ENCODE measurements at regions not wholly inside any gene's neighbourhood (a gene's known extent, or its start where the extent isn't known, plus 50 kb on each side); places are given as distances from the start of the nearest gene placed in this dataset.

DNA sequence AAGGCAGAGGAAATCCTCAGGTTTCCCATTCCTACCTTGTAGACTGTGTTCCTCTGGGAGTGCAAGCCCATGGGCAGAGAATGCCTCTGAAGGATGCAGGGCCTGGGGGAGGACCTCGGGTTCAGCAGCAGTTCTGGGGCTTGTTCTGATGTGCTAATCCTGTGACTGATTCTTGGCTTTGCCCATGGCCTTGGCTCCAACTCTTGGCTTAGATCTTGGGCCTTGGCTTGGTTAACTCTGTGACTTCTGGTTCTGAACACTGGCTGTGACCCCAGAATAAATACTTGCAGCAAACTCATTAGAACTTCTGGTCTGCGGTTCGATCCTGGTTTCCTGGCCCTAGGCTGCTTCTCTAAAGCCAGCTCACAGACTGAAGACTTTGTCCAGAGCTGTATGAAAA is 366.9 kb upstream of the ZEB2 start:
- peaks cover 0 to 4% (median 0%) of the 10 kb centered on the region in 3 donors for H3K9me3 ChIP-seq (ENCODE audit: control insufficient read depth in 3 of 3, low read length in 3 of 3)
- H3K27me3 ChIP-seq (ENCODE audit: control insufficient read depth in 3 of 3, insufficient read depth in 3 of 3, low read length in 3 of 3), result no peaks in the 10 kb centered on the region
- no peak overlapping the region for H3K9ac ChIP-seq (ENCODE audit: low read depth in 1 of 3, low read length in 3 of 3)
- H3K27ac ChIP-seq (ENCODE audit: low read depth, low read length), result no peak overlapping the region
- no peaks in the 10 kb centered on the region for H3K36me3 ChIP-seq (ENCODE audit: control insufficient read depth in 3 of 3, insufficient read depth in 3 of 3, low read length in 3 of 3)
- no peak overlapping the region for H3K4me3 ChIP-seq (ENCODE audit: low read length in 3 of 3)
- H3K4me1 ChIP-seq (ENCODE audit: control insufficient read depth in 3 of 3, insufficient read depth in 3 of 3, low read length in 3 of 3), result peaks cover 0 to 2% (median 0%) of the 10 kb centered on the region in 3 donors

DNA sequence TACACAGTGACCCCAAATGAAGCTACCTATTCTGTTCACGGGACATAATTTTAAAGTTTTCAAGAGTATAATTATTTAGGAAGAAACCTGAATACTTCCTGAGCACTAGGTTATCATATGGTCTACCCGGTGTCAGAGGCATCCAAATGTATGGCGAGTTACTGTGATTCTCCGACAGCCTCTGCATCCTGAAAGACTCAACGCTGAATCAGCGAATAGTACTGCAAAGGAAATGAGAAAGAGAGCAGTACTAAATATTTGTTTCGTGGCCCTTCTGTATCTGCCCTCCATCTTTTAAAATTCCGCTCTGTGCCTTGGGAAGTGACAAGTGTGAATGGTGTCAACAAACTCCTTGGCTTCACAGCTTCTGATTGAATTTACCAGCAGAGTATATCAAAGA is 358.0 kb upstream of the ZEB2 start:
- Histone ChIP-seq H3K27ac (ENCODE audit: low read depth, low read length) (no peak overlapping the region), H3K4me3 (ENCODE audit: low read length in 3 of 3) (no peak overlapping the region), H3K9me3 (ENCODE audit: control insufficient read depth in 3 of 3, low read length in 3 of 3) (peaks cover 0 to 4% (median 0%) of the 10 kb centered on the region in 3 donors), H3K4me1 (ENCODE audit: control insufficient read depth in 3 of 3, insufficient read depth in 3 of 3, low read length in 3 of 3) (peaks cover 0 to 3% (median 0%) of the 10 kb centered on the region in 3 donors), H3K9ac (ENCODE audit: low read depth in 1 of 3, low read length in 3 of 3) (no peak overlapping the region), H3K36me3 (ENCODE audit: control insufficient read depth in 3 of 3, insufficient read depth in 3 of 3, low read length in 3 of 3) (no peaks in the 10 kb centered on the region), H3K27me3 (ENCODE audit: control insufficient read depth in 3 of 3, insufficient read depth in 3 of 3, low read length in 3 of 3) (no peaks in the 10 kb centered on the region)

DNA sequence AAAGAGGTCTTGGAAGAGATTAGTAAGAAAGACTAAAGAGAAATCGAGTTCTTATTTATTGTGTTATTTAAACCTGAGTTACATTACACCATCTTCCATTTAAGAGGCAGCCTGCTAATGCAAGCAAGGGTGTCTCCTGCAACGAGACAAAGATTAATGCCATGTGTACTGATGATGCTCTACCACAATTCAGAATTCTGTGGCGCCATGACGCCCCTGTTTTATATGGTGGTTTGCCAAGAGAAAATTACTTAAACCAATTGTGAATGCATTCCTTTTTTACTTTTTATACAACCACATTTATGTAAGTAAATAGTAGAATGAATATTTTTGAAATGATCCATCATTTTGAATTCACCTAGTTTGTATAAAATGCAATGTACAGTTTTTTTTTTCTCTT is 356.1 kb upstream of the ZEB2 start:
- Histone ChIP-seq H3K36me3 (ENCODE audit: control insufficient read depth in 3 of 3, insufficient read depth in 3 of 3, low read length in 3 of 3) (no peaks in the 10 kb centered on the region), H3K4me3 (ENCODE audit: low read length in 3 of 3) (no peak overlapping the region), H3K27ac (ENCODE audit: low read depth, low read length) (no peak overlapping the region), H3K4me1 (ENCODE audit: control insufficient read depth in 3 of 3, insufficient read depth in 3 of 3, low read length in 3 of 3) (peaks cover 0 to 3% (median 0%) of the 10 kb centered on the region in 3 donors), H3K27me3 (ENCODE audit: control insufficient read depth in 3 of 3, insufficient read depth in 3 of 3, low read length in 3 of 3) (no peaks in the 10 kb centered on the region), H3K9ac (ENCODE audit: low read depth in 1 of 3, low read length in 3 of 3) (no peak overlapping the region), H3K9me3 (ENCODE audit: control insufficient read depth in 3 of 3, low read length in 3 of 3) (no peaks in the 10 kb centered on the region)

DNA sequence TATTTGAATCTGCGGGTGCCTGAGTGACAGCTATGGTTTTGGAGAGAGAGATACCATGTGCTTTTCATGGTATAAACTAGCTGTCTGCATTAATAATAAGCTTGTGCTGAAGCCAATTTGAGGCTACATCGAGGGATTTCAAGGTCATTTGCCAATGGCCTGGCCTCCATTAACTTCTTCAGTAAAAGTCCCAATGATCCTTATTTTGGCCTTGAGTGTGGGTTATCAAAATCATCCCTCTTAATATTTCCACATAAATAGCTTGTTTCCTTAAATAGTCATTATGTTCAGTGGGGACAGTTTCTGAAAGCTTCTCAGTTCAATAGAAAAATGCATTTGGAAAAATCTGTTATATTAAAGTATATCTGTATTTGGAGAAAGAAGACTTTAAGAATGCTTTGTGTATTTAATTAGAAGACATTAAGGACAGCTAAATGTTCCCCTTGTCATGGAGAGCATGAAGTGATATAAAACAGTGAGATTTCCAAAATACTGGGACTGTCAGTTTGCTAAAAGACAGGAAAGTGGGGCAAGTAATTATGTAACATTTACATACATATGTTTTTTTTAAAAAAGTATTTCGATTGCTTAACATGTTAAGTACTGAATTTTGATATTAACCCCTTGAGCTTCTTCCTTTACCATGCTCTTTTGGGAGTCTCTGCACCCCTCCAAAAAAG is 355.5 kb upstream of the ZEB2 start:
- Histone ChIP-seq H3K27me3 (ENCODE audit: control insufficient read depth in 3 of 3, insufficient read depth in 3 of 3, low read length in 3 of 3) (no peaks in the 10 kb centered on the region), H3K9ac (ENCODE audit: low read depth in 1 of 3, low read length in 3 of 3) (no peak overlapping the region), H3K27ac (ENCODE audit: low read depth, low read length) (no peak overlapping the region), H3K36me3 (ENCODE audit: control insufficient read depth in 3 of 3, insufficient read depth in 3 of 3, low read length in 3 of 3) (no peaks in the 10 kb centered on the region), H3K9me3 (ENCODE audit: control insufficient read depth in 3 of 3, low read length in 3 of 3) (no peaks in the 10 kb centered on the region), H3K4me3 (ENCODE audit: low read length in 3 of 3) (no peak overlapping the region), H3K4me1 (ENCODE audit: control insufficient read depth in 3 of 3, insufficient read depth in 3 of 3, low read length in 3 of 3) (peaks cover 0 to 3% (median 0%) of the 10 kb centered on the region in 3 donors)

DNA sequence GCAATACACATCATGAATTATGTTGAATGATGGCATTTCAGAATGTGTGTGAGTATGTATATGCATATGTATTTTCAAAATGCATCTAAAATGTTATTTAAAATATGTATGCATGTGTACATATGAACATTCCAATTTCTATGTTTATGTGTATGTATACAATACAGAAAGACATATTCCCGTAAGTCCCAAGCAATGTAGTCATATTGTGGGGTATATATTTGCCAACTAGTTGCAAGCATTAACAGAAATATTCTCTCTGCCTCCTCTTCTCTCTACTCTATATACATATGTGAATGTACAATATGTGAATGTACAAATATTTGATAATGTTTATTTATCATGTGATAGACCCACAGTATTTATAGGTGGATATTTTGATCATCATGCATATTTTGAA is 345.8 kb upstream of the ZEB2 start:
- no peaks in the 10 kb centered on the region for H3K36me3 ChIP-seq (ENCODE audit: control insufficient read depth in 3 of 3, insufficient read depth in 3 of 3, low read length in 3 of 3)

DNA sequence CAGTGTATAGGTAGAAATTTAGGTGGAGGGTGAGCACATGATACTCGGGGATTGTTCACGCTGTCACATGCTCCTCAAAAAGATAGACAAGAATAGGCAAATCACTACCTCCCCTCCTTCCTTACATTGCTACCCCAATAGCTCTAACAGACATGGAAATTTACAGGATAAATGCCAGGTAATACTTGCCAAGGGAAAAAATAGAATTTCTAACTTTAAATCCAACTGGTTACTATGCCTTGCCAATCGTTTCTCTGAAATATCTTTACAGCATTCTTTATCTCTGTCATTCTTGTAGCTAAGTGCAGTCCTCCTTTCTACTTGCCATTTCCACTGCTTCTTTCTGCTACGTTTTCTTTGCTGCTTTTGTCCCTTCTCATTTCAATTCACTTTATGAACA is 339.8 kb upstream of the ZEB2 start:
- no peak overlapping the region for H3K9ac ChIP-seq (ENCODE audit: low read depth in 1 of 3, low read length in 3 of 3)

More for the DNA sequence above, 345.8 kb upstream of the ZEB2 start:
- no peaks in the 10 kb centered on the region for H3K4me1 ChIP-seq (ENCODE audit: control insufficient read depth in 3 of 3, insufficient read depth in 3 of 3, low read length in 3 of 3)
- H3K9ac ChIP-seq (ENCODE audit: low read depth in 1 of 3, low read length in 3 of 3), result no peak overlapping the region
- no peak overlapping the region for H3K4me3 ChIP-seq (ENCODE audit: low read length in 3 of 3)
- H3K9me3 ChIP-seq (ENCODE audit: control insufficient read depth in 3 of 3, low read length in 3 of 3), result no peaks in the 10 kb centered on the region
- H3K27ac ChIP-seq (ENCODE audit: low read depth, low read length), result no peak overlapping the region
- H3K27me3 ChIP-seq (ENCODE audit: control insufficient read depth in 3 of 3, insufficient read depth in 3 of 3, low read length in 3 of 3), result no peaks in the 10 kb centered on the region

DNA sequence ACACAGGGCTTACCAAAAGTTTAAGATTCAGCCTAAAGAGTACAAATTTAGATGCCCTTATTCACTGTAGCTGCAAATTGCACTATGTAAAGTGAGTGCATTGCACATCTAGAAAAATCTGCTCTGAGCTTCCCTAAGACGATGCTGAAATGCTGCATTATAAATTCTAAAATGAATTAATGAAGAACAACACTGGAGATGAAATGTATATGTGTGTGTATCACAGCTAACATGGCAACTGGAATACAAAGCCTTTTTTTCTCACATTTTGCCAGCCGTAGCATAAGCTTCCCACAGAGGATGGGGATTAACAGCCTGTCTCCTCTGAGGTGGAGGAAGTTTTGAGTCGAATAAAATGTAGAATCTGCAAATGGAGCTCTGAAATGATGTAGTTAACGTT is 338.3 kb upstream of the ZEB2 start:
- Histone ChIP-seq H3K27me3 (ENCODE audit: control insufficient read depth in 3 of 3, insufficient read depth in 3 of 3, low read length in 3 of 3) (no peaks in the 10 kb centered on the region), H3K4me3 (ENCODE audit: low read length in 3 of 3) (no peak overlapping the region), H3K4me1 (ENCODE audit: control insufficient read depth in 3 of 3, insufficient read depth in 3 of 3, low read length in 3 of 3) (no peaks in the 10 kb centered on the region), H3K27ac (ENCODE audit: low read depth, low read length) (no peak overlapping the region), H3K9me3 (ENCODE audit: control insufficient read depth in 3 of 3, low read length in 3 of 3) (peaks cover 0 to 1% (median 0%) of the 10 kb centered on the region in 3 donors), H3K9ac (ENCODE audit: low read depth in 1 of 3, low read length in 3 of 3) (no peak overlapping the region), H3K36me3 (ENCODE audit: control insufficient read depth in 3 of 3, insufficient read depth in 3 of 3, low read length in 3 of 3) (no peaks in the 10 kb centered on the region)

More for the DNA sequence above, 339.8 kb upstream of the ZEB2 start:
- Histone ChIP-seq H3K27ac (ENCODE audit: low read depth, low read length) (no peak overlapping the region), H3K36me3 (ENCODE audit: control insufficient read depth in 3 of 3, insufficient read depth in 3 of 3, low read length in 3 of 3) (no peaks in the 10 kb centered on the region), H3K27me3 (ENCODE audit: control insufficient read depth in 3 of 3, insufficient read depth in 3 of 3, low read length in 3 of 3) (no peaks in the 10 kb centered on the region), H3K9me3 (ENCODE audit: control insufficient read depth in 3 of 3, low read length in 3 of 3) (peaks cover 0 to 1% (median 0%) of the 10 kb centered on the region in 3 donors), H3K4me3 (ENCODE audit: low read length in 3 of 3) (no peak overlapping the region), H3K4me1 (ENCODE audit: control insufficient read depth in 3 of 3, insufficient read depth in 3 of 3, low read length in 3 of 3) (no peaks in the 10 kb centered on the region)

DNA sequence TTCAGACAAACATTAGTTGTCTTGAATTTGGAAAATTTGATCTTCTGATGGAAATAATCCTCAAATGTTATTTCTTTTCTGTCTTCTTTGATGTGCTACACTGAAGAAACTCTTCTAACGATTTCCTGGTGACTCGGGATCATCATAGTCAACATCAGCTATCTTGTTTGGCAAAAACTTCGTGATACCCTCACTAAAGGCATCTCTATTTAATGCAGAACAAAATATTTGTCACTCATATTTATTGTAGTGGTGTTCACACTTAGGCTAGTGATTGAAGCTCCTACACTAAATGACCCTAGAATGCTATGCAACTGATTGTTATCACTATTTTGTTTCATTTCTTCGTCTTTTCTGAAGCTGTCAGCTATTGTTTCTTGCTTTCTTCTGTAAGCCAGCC is 334.7 kb upstream of the ZEB2 start:
- H3K36me3 ChIP-seq (ENCODE audit: control insufficient read depth in 3 of 3, insufficient read depth in 3 of 3, low read length in 3 of 3), result no peaks in the 10 kb centered on the region
- H3K4me1 ChIP-seq (ENCODE audit: control insufficient read depth in 3 of 3, insufficient read depth in 3 of 3, low read length in 3 of 3), result no peaks in the 10 kb centered on the region
- H3K27ac ChIP-seq (ENCODE audit: low read depth, low read length), result no peak overlapping the region
- H3K4me3 ChIP-seq (ENCODE audit: low read length in 3 of 3), result no peak overlapping the region
- H3K27me3 ChIP-seq (ENCODE audit: control insufficient read depth in 3 of 3, insufficient read depth in 3 of 3, low read length in 3 of 3), result no peaks in the 10 kb centered on the region
- peaks cover 0 to 1% (median 0%) of the 10 kb centered on the region in 3 donors for H3K9me3 ChIP-seq (ENCODE audit: control insufficient read depth in 3 of 3, low read length in 3 of 3)
- no peak overlapping the region for H3K9ac ChIP-seq (ENCODE audit: low read depth in 1 of 3, low read length in 3 of 3)

DNA sequence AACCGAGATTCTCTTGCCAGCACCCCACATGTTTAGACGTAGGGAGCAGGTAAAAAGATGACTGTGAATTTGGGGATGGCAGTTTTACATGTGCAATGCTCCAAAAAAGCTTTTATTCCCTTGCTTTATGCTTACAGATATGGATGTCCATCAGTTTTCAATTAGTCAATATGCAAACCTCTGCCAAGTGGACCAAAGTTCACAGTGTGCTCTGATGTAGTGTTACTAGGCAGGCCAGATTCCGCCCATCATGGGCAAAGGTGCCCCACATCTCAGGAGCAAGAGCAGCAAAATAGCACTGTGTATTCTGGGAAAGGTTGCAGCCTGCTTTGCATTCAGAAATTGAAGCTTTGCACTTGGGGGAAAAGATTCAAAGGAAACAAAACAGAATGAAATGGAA is 329.7 kb upstream of the ZEB2 start:
- Histone ChIP-seq H3K27me3 (ENCODE audit: control insufficient read depth in 3 of 3, insufficient read depth in 3 of 3, low read length in 3 of 3) (no peaks in the 10 kb centered on the region), H3K9ac (ENCODE audit: low read depth in 1 of 3, low read length in 3 of 3) (no peak overlapping the region), H3K27ac (ENCODE audit: low read depth, low read length) (no peak overlapping the region), H3K9me3 (ENCODE audit: control insufficient read depth in 3 of 3, low read length in 3 of 3) (no peaks in the 10 kb centered on the region), H3K4me1 (ENCODE audit: control insufficient read depth in 3 of 3, insufficient read depth in 3 of 3, low read length in 3 of 3) (no peaks in the 10 kb centered on the region), H3K4me3 (ENCODE audit: low read length in 3 of 3) (no peak overlapping the region), H3K36me3 (ENCODE audit: control insufficient read depth in 3 of 3, insufficient read depth in 3 of 3, low read length in 3 of 3) (no peaks in the 10 kb centered on the region)

DNA sequence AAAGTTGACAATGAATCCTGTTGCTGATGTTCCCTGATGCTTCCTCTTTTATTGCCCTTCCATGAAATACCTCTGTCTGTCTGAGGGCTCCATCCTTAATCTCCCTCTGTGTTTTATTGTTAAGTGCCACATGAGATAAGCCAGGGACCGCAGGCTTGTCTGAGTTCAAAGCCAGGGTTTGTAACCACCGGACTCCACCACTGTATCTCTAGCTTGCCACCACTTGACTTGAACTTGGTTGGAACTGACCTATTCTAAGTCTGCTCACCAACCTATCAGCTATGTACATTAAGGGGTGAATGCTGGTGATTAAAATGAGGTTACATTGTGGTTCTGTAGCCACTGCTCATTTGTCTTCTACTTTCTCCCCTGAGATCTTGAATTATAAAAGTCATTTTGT is 328.5 kb upstream of the ZEB2 start:
- Histone ChIP-seq H3K36me3 (ENCODE audit: control insufficient read depth in 3 of 3, insufficient read depth in 3 of 3, low read length in 3 of 3) (no peaks in the 10 kb centered on the region), H3K9ac (ENCODE audit: low read depth in 1 of 3, low read length in 3 of 3) (no peak overlapping the region), H3K4me1 (ENCODE audit: control insufficient read depth in 3 of 3, insufficient read depth in 3 of 3, low read length in 3 of 3) (no peaks in the 10 kb centered on the region), H3K27me3 (ENCODE audit: control insufficient read depth in 3 of 3, insufficient read depth in 3 of 3, low read length in 3 of 3) (no peaks in the 10 kb centered on the region), H3K27ac (ENCODE audit: low read depth, low read length) (no peak overlapping the region), H3K4me3 (ENCODE audit: low read length in 3 of 3) (no peak overlapping the region), H3K9me3 (ENCODE audit: control insufficient read depth in 3 of 3, low read length in 3 of 3) (no peaks in the 10 kb centered on the region)

Data from skeletal muscle tissue (tissue), 3 donors.